ENCODE measurements at regions not wholly inside any gene's neighbourhood (a gene's known extent, or its start where the extent isn't known, plus 50 kb on each side); places are given as distances from the start of the nearest gene placed in this dataset.

DNA sequence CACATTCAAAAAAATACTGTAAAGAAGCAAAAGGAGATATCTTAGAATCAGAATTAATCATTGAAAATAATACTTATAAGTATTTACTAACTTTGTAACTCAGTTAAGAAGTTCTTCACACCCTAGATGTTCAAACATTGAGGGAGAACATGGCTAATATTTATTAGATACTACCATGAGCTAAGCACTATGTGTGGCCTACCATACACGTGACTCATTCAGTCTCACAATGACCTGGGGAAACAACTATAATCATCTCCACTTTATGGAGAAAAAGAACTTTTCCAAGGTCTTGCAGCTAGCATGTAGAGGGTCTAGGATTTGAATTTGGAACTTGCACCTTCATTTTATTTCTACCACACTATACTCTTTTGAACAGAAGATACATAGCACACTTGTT, 361.9 kb upstream of the CFAP20DC start:
- Mint-ChIP-seq H3K27ac (no peak overlapping the region), H3K9me3 (peaks cover 20% of the 10 kb centered on the region; the same call in 1 of the 2 replicates), H3K4me1 (ENCODE audit: low read depth) (no peaks in the 10 kb centered on the region), H3K4me3 (no peak overlapping the region), H3K36me3 (ENCODE audit: low read depth) (no peaks in the 10 kb centered on the region), H3K27me3 (ENCODE audit: insufficient read depth) (no peaks in the 10 kb centered on the region; the same call in 1 of the 2 replicates)
- TF ChIP-seq, protein P1, sequence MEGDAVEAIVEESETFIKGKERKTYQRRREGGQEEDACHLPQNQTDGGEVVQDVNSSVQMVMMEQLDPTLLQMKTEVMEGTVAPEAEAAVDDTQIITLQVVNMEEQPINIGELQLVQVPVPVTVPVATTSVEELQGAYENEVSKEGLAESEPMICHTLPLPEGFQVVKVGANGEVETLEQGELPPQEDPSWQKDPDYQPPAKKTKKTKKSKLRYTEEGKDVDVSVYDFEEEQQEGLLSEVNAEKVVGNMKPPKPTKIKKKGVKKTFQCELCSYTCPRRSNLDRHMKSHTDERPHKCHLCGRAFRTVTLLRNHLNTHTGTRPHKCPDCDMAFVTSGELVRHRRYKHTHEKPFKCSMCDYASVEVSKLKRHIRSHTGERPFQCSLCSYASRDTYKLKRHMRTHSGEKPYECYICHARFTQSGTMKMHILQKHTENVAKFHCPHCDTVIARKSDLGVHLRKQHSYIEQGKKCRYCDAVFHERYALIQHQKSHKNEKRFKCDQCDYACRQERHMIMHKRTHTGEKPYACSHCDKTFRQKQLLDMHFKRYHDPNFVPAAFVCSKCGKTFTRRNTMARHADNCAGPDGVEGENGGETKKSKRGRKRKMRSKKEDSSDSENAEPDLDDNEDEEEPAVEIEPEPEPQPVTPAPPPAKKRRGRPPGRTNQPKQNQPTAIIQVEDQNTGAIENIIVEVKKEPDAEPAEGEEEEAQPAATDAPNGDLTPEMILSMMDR (IDR thresholded peaks at IDR 0.05), result no peak
- no peak for DNase-seq

- H3K27ac Mint-ChIP-seq, result no peak overlapping the region
Observed at GRCh38 chr3:59411186-59411585, 361.4 kb upstream of the CFAP20DC start.

GRCh38 chr3:59408047-59408624, 358.3 kb upstream of the CFAP20DC start:
- Mint-ChIP-seq H3K27ac (no peak overlapping the region), H3K27me3 (ENCODE audit: insufficient read depth) (no peaks in the 10 kb centered on the region; the same call in 1 of the 2 replicates), H3K36me3 (ENCODE audit: low read depth) (no peaks in the 10 kb centered on the region), H3K9me3 (peaks cover 25% of the 10 kb centered on the region; the same call in 1 of the 2 replicates), H3K4me1 (ENCODE audit: low read depth) (no peaks in the 10 kb centered on the region), H3K4me3 (no peak overlapping the region)
- no peak for DNase-seq
- TF ChIP-seq, protein P1 (IDR thresholded peaks at IDR 0.05), result no peak

More at GRCh38 chr3:59411186-59411585, 361.4 kb upstream of the CFAP20DC start:
- Mint-ChIP-seq H3K27me3 (ENCODE audit: insufficient read depth) (no peaks in the 10 kb centered on the region; the same call in 1 of the 2 replicates), H3K9me3 (peaks cover 22% of the 10 kb centered on the region; the same call in 1 of the 2 replicates), H3K4me3 (no peak overlapping the region), H3K36me3 (ENCODE audit: low read depth) (no peaks in the 10 kb centered on the region), H3K4me1 (ENCODE audit: low read depth) (no peaks in the 10 kb centered on the region)
- no peak for DNase-seq
- TF ChIP-seq, protein P1 (IDR thresholded peaks at IDR 0.05), result no peak

DNA sequence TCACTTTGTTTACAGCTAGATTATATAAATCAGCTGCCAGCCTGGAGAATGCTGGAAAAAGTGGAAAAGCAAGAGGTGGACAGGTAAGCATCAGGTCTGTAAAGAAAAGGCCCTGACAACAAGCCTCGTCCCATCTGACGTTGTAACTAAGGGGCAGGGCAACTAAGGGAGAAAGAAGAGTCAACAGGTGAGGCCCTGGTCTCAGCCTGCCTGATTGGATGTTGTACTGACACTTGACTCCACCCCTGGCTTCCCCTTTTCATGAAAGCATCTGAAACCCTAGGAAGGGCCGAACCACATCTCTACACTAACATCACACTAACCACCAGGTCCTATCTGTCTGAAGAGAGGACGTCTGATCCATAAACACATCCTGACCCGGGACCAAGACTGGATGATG, 357.6 kb upstream of the CFAP20DC start:
- H3K27ac Mint-ChIP-seq, result no peak overlapping the region
- no peak overlapping the region for H3K4me3 Mint-ChIP-seq

DNA sequence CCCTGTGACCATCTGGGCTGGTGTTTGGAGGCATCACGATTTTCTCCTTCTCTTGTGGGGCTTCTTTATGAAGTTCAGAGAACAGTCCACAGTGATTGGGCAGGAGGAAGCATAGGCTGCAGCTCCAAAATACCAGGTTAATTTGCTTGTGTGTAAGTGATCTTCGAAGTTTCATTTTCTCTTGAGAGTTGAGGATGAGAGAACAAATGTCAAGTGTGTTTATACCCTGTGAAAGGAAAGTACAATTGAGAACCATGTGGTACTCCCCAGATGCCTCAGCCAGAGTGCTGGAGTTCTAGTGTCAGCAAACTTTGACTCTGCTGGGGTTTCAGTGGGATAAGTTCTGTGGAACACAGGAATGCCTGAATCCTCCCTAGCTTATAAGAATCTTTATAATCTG, 357.1 kb upstream of the CFAP20DC start:
- Mint-ChIP-seq H3K27ac (no peak overlapping the region), H3K36me3 (ENCODE audit: low read depth) (no peaks in the 10 kb centered on the region), H3K9me3 (peaks cover 25% of the 10 kb centered on the region; the same call in 1 of the 2 replicates), H3K4me1 (ENCODE audit: low read depth) (no peaks in the 10 kb centered on the region), H3K4me3 (no peak overlapping the region), H3K27me3 (ENCODE audit: insufficient read depth) (no peaks in the 10 kb centered on the region; the same call in 1 of the 2 replicates)
- no peak for DNase-seq
- TF ChIP-seq, protein P1 (IDR thresholded peaks at IDR 0.05), result no peak

More for the DNA sequence above, 357.6 kb upstream of the CFAP20DC start:
- DNase-seq, result no peak
- H3K4me1 Mint-ChIP-seq (ENCODE audit: low read depth), result no peaks in the 10 kb centered on the region
- H3K9me3 Mint-ChIP-seq, result peaks cover 25% of the 10 kb centered on the region; the same call in 1 of the 2 replicates
- TF ChIP-seq, protein P1 (IDR thresholded peaks at IDR 0.05), result no peak
- no peaks in the 10 kb centered on the region; the same call in 1 of the 2 replicates for H3K27me3 Mint-ChIP-seq (ENCODE audit: insufficient read depth)
- no peaks in the 10 kb centered on the region for H3K36me3 Mint-ChIP-seq (ENCODE audit: low read depth)
